Hematopoietic multipotent progenitor cell treated with erythropoietin and hydrocortisone succinate and interleukin-3 and kit ligand, for 6 days (in vitro differentiated cells): ENCODE measurements at regions not wholly inside any gene's neighbourhood (a gene's known extent, or its start where the extent isn't known, plus 50 kb on each side); places are given as distances from the start of the nearest gene placed in this dataset.
"Not testable (repeated sequence)": the region's sequence is repeated elsewhere in the genome, so short reads cannot be mapped to it uniquely, and the experiment has no call there.

Source experiments
- DNase-seq: peaks from one replicate; pipeline ENCODE4 v3.0.0-alpha.2; 2015

DNA sequence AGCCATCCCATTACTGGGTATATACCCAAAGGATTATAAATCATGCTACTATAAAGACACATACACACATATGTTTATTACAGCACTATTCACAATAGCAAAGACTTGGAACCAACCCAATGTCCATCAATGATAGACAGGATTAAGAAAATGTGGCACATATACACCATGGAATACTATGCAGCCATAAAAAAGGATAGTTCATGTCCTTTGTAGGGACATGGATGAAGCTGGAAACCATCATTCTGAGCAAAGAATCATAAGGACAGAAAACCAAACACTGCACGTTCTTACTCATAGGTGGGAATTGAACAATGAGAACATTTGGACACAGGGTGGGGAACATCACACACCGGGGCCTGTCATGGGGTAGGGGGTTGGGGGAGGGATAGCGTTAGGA lies 60.3 kb upstream of the NMU start:
- DNase-seq: not testable (repeated sequence)

DNA sequence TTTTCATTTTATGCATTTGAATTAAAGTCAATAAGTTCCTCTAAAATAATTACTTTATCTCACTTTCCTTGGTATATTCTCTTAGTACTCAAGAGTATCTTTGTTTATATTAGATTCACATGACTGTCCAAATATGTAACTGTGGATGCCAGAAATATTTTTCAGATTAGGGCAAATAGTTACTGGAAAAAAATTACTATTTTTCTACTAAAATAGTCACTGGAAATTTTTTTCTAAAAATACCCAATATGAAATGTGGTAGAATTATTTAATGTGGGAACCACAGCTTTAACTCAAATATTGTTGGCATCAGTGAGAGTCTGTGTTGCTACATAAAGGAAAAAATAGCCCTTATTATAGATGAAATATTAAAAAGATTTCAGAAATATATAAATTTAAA lies 70.4 kb upstream of the NMU start:
- no peak for DNase-seq

GRCh38 chr4:55707507-55707906 lies 71.4 kb upstream of the NMU start:
- DNase-seq: no peak

DNA sequence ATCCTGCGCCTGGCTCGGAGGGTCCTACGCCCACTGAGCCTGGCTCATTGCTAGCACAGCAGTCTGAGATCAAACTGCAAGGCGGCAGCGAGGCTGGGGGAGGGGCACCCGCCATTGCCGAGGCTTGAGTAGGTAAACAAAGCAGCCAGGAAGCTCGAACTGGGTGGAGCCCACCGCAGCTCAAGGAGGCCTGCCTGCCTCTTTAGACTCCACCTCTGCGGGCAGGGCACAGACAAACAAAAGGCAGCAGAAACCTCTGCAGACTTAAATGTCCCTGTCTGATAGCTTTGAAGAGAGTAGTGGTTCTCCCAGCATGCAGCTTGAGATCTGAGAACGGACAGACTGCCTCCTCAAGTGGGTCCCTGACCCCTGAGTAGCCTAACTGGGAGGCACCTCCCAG lies 71.9 kb upstream of the NMU start:
- not testable (repeated sequence) for DNase-seq

- DNase-seq: not testable (repeated sequence)
Measured at GRCh38 chr4:55712835-55713234, 76.7 kb upstream of the NMU start.

- no peak for DNase-seq
Measured at GRCh38 chr4:55721651-55722050, 85.6 kb upstream of the NMU start.

DNA sequence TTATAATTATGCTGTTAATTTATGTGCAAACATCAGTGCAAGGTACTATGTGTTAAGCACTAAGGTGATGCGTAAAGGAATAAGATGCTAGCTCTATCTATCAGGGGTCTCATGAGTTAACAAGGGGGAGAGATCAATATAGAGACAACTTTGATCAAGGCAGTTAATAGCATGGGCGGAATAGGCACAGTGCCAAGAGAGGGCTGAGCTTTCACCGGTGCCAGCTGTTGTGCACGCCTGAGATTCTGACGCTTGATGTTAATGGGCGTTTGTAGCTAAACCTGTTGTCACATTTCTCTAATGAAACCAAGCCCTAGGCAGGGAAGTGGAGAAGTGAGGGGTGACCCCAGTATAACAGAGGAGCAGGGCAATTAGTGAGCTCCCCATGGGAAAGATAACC lies 86.0 kb upstream of the NMU start:
- DNase-seq: no peak

GRCh38 chr4:55723403-55723802 lies 87.3 kb upstream of the NMU start:
- DNase-seq: no peak

GRCh38 chr4:55725057-55725456 lies 89.0 kb upstream of the NMU start:
- DNase-seq: no peak

GRCh38 chr4:55727746-55728145 lies 91.6 kb upstream of the NMU start:
- no peak for DNase-seq

DNA sequence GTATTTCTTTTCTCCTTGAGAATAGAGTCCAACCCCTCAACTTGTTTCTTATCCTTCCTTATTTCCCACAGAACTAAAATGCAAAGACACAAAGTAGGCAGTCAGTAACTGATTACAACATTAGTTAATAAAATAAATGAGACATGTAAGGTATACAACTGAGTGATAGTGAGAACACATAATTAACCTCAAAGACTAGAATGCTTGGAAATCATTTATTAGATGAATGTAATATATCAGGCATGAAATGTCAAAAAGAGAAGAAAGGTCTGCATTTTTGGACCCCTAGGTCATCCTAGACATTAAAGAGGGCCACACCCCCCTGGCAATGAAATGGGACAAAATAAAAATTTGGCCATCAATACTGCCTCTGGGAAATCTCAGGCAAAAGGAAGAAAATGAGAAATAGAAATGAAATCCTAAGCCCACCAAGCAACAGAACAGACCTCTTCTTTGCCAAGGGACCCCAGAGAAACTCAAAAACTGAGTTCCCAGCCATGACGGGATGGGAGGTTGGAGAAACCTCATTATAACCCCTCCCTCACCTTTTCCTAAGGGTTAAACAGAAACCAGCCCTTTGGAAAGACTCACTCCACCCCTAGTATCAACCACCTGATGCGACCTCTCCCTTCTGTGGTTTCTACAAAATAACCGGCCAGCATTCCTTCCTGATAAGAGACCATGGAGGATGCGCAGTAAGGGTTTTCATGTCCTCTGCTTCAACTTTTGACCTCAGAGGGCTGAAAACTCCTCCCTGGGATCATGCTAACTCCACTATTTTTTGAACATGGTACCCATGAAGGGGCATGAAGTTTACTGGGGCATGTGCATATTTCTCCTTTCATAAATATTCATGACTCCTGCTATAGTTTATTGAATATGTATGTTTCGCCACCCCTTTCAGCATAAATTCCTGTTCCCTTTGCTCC lies 90.0 kb upstream of the EXOC1L start:
- DNase-seq: peak; percentile 88

GRCh38 chr4:55730280-55730931 lies 89.2 kb upstream of the EXOC1L start:
- no peak for DNase-seq

GRCh38 chr4:55731959-55732358 lies 87.6 kb upstream of the EXOC1L start:
- no peak for DNase-seq

DNA sequence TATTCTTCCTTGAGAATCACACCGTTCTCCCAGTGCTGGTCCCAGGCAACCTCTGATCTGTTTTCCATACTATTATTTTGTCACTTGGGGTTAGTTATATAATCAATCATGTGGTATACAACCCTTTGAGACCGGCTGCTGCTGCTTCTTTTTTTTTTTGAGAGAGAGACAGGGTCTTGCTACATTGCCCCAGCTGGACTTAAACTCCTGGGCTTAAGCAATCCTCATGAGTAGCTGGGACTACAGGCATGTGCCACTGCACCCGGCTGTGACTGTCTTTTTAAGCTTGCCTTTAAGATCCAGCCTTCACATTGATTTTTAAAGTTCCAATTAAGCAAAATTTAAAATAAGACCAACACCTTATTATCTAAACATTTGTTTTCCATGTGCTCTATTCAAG lies 86.7 kb upstream of the EXOC1L start:
- DNase-seq: no peak

- peak; percentile 91 for DNase-seq
Measured at GRCh38 chr4:55733932-55734331, 85.7 kb upstream of the EXOC1L start.

GRCh38 chr4:55736605-55737183 lies 82.9 kb upstream of the EXOC1L start:
- peak; percentile 61 for DNase-seq

DNA sequence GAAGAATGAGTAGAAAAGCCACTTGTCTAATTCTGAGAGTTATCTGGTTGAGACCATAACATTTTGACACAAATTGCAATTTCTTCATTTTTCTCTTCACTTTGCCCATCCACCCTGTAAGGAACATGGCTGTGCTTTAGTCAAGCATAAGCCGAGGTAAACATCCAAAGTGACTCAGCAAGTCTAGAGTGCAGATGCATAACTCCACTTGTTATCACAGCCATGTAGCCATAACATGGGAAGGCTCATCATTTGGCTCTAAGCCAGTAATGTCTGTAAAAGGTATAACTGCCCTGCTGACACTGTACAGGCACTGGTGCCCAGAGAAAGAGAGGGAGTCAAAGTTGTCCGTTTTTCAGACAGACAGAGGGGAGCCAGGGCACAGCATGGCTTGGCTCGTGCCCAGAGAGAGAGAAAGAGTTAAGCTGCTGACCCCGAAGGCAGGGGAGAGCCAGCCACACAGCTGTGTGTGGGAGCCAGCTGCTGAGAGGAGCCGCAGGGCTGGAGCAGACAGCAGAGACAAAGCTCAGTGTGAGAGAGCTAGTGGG lies 76.9 kb upstream of the EXOC1L start:
- peak; percentile 48 for DNase-seq

- no peak for DNase-seq
Measured at GRCh38 chr4:55744369-55744768, 75.2 kb upstream of the EXOC1L start.

DNA sequence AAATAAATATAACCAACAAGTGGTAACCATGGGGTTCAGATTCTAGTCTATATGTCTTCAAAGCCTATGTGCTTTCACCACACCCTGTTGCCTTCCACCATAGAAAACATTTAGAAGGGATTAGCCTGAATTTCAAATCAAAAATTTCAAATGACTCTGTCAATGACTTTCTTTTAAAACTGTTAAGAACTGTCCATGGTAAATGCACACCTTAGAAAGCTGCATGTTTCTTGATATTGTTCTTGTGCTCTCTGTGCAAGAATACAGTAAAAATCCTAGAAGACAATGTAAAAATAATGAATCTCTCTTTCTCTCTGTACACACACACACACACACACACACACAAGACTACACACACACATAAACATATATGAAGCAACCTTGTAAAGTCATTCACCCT lies 74.6 kb upstream of the EXOC1L start:
- no peak for DNase-seq

DNA sequence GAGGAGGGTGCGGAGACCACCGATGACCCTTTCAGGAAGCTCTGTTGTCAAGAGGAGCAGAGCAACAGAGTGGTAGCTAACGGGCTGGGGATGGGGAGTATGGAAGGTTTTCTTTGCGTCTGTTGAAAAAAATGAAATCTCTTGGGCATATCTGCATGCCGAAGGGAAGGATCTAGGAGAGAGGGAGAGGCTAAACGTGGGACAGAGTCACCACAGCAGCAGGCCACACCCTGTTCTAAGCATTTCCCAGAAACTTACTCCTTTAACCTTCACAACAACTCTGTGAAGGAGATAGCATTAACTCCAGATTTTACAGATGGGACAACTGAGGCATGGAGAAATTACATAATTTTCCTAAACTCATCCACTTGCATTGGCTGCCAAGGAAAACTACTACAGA lies 71.8 kb upstream of the EXOC1L start:
- no peak for DNase-seq

GRCh38 chr4:55749666-55750065 lies 69.9 kb upstream of the EXOC1L start:
- no peak for DNase-seq

- no peak for DNase-seq
Measured at GRCh38 chr4:55752810-55753209, 66.8 kb upstream of the EXOC1L start.

DNA sequence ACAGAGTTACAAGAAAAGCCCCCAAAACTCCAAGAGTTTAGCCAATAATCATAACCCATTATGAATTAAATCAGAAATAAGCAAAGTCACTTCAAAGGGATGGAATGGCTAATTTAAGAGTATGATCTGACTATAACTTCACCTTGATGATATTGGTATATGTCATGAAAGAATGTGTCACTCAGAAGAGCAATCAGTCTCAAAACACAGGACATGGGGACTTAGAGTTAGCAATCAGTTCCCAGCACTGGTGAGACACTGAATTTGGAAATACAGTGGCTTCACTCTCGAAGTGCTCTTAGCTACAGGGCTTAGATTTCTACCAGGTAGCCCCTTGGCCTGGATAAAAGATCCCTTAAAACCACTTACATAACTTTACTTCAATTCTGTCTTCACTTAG lies 65.7 kb upstream of the EXOC1L start:
- no peak for DNase-seq
